A172 (cell line): ENCODE measurements at regions not wholly inside any gene's neighbourhood (a gene's known extent, or its start where the extent isn't known, plus 50 kb on each side); places are given as distances from the start of the nearest gene placed in this dataset.
"Not testable (repeated sequence)": the region's sequence is repeated elsewhere in the genome, so short reads cannot be mapped to it uniquely, and the experiment has no call there.

ENCODE experiments used
- DNase-seq: peaks from one replicate; pipeline ENCODE4 v3.0.0-alpha.2; 2015; ENCODE audit warnings: low spot score

GRCh38 chr2:31736695-31737454 is 156.1 kb upstream of the SRD5A2 start:
- no peak for DNase-seq

- DNase-seq, result no peak
Measured at GRCh38 chr2:31735716-31736115, 155.0 kb upstream of the SRD5A2 start.

- DNase-seq, result peak; percentile 29
Measured at GRCh38 chr2:31729442-31730092, 148.8 kb upstream of the SRD5A2 start.

- DNase-seq, result no peak
Measured at GRCh38 chr2:31729065-31729439, 148.3 kb upstream of the SRD5A2 start.

- no peak for DNase-seq
Measured at GRCh38 chr2:31728406-31729064, 147.8 kb upstream of the SRD5A2 start.

GRCh38 chr2:31726457-31726856 is 145.7 kb upstream of the SRD5A2 start:
- no peak for DNase-seq

GRCh38 chr2:31725444-31725843 is 144.7 kb upstream of the SRD5A2 start:
- no peak for DNase-seq

- DNase-seq, result no peak
Measured at GRCh38 chr2:31711737-31712136, 131.0 kb upstream of the SRD5A2 start.

GRCh38 chr2:31710121-31710520 is 129.4 kb upstream of the SRD5A2 start:
- no peak for DNase-seq

GRCh38 chr2:31707992-31708391 is 127.3 kb upstream of the SRD5A2 start:
- DNase-seq, result no peak

- no peak for DNase-seq
Measured at GRCh38 chr2:31704561-31705212, 123.9 kb upstream of the SRD5A2 start.

- DNase-seq, result no peak
Measured at GRCh38 chr2:31703253-31703652, 122.5 kb upstream of the SRD5A2 start.

- DNase-seq, result no peak
Measured at GRCh38 chr2:31698722-31699121, 118.0 kb upstream of the SRD5A2 start.

GRCh38 chr2:31696068-31696467 is 115.3 kb upstream of the SRD5A2 start:
- no peak for DNase-seq

GRCh38 chr2:31694444-31694843 is 113.7 kb upstream of the SRD5A2 start:
- peak; percentile 29 for DNase-seq

GRCh38 chr2:31693882-31694281 is 113.1 kb upstream of the SRD5A2 start:
- DNase-seq, result no peak

- DNase-seq, result no peak
Measured at GRCh38 chr2:31688282-31688681, 107.5 kb upstream of the SRD5A2 start.

- DNase-seq, result not testable (repeated sequence)
Measured at GRCh38 chr2:31683506-31683905, 102.8 kb upstream of the SRD5A2 start.

GRCh38 chr2:31675485-31675901 is 94.8 kb upstream of the SRD5A2 start:
- DNase-seq, result no peak

- no peak for DNase-seq
Measured at GRCh38 chr2:31674446-31674845, 93.7 kb upstream of the SRD5A2 start.

- no peak for DNase-seq
Measured at GRCh38 chr2:31666878-31667277, 86.1 kb upstream of the SRD5A2 start.

- no peak for DNase-seq
Measured at GRCh38 chr2:31664949-31665724, 84.4 kb upstream of the SRD5A2 start.
